Uterus (tissue), 3 donors: ENCODE measurements at regions not wholly inside any gene's neighbourhood (a gene's known extent, or its start where the extent isn't known, plus 50 kb on each side); places are given as distances from the start of the nearest gene placed in this dataset.

ENCODE experiments used
- DNase-seq, 2 donors: peaks; one replicate each; pipeline ENCODE4 v3.0.0-alpha.2; 2019 to 2020
- H3K27ac ChIP-seq, 2 donors: fragments of 200-600 bp; sonication (generic); 1 replicate in 1 of 2; 2 replicates in 1 of 2; pipeline ENCODE4 v1.5.1; 2016 to 2018
- H3K27me3 ChIP-seq, 2 donors: fragments of 200-600 bp; sonication (generic); one replicate each; pipeline ENCODE4 v1.5.1; 2018 to 2019; ENCODE audit warnings: control low read depth in 1 of 2
- H3K36me3 ChIP-seq, 2 donors: fragments of 200-600 bp; sonication (generic); one replicate each; pipeline ENCODE4 v1.5.1; 2019; ENCODE audit warnings: control low read depth in 1 of 2
- H3K4me1 ChIP-seq, 2 donors: fragments of 200-600 bp; sonication (generic); one replicate each; pipeline ENCODE4 v1.5.1; 2018 to 2019; ENCODE audit warnings: control low read depth in 1 of 2
- H3K4me3 ChIP-seq, 2 donors: fragments of 200-600 bp; sonication (generic); 1 replicate in 1 of 2; 2 replicates in 1 of 2; pipeline ENCODE4 v1.5.1; 2018 to 2019; ENCODE audit warnings: mild to moderate bottlenecking in 1 of 2
- H3K9me3 ChIP-seq, 2 donors: fragments of 200-600 bp; sonication (generic); one replicate each; pipeline ENCODE4 v1.5.1; 2019; ENCODE audit warnings: control low read depth in 1 of 2
- POLR2A ChIP-seq, 2 donors: fragments of 450-650 bp; IDR thresholded peaks; one replicate each; pipeline ENCODE4 v1.6.1; 2016; ENCODE audit warnings: antibody characterized with exemption in 2 of 2, mild to moderate bottlenecking in 1 of 2, moderate library complexity in 1 of 2
- intact Hi-C: fragments of 100-400 bp; cut with DNase I; formaldehyde crosslinking; loops from one replicate; pipeline ENCODE4 v1.15.1; 2023; ENCODE audit warnings: low total_unique reads
- TF ChIP-seq, protein P1 (sequence below), 4 experiments: fragments of 200-600 bp in 2 of 4; fragments of 450-650 bp in 2 of 4; sonication (generic) in 2 of 4; IDR thresholded peaks; one replicate each; pipeline ENCODE4 v1.5.1; 2016 to 2019; ENCODE audit warnings: antibody characterized with exemption in 4 of 4, mild to moderate bottlenecking in 2 of 4, moderate library complexity in 1 of 4
- donor health status: DM: yes; HTN: yes; CAD: no.

DNA sequence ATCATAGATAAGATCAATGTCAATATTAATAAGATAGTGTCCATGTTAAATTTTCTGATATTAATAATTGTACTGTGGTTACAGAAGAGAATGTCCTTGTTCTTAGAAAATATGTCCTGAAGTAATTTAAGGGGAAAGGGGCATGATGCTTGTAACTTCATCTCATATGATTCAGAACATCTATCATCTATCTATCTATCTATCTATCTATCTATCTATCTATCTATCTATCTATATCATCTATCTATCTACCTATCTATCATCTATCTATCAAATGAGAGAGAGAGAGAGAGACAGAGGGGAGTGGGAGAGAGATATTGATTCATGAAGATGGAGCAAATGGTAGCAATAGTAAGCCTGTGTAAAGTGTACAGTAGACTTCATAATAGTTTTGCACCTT is 124.8 kb upstream of the FAT1 start:
- intact Hi-C loops, result no loop called here

DNA sequence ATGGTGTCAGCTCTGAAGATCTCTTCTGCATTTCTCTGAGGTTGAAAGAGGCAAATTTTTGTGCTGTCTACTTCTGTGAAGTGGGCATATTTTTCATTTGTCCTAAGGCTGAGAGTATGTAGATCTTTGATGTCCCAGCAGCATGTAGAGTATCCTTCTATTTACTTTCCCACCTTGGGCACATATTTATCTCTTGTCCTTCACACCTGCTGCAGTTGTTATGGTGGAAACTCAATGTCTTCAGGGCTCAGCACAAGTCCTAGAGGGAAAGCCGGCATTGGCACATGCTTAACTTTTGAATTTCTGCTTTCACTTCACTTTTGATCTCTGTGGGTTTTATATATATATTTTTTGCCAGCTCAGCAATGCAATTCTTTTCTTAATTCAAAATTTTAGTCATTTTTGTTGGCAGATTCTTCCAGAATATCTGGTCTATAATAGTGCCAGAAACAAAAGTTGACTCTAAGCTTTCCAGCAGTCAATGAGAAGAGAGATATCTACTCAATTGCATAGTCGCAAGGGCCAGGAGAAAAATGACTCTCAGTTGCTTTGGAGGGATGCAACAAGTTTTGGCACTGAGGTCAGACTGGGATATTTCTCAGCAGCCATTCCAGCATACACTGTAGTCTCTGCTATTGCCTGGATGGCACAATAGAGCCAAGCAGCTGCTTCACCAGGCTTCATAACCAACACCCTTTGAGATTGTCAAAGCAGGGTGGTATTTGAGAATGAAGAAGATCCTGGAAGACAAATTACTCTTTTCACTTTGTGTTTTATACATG is 127.8 kb upstream of the FAT1 start:
- intact Hi-C loops, result no loop called here
- Histone ChIP-seq H3K27me3 (no peaks in the 10 kb centered on the region), H3K4me1 (no peaks in the 10 kb centered on the region), H3K27ac (no peak overlapping the region), H3K9me3 (peaks cover 0 to 5% of the 10 kb centered on the region in 2 donors), H3K36me3 (no peaks in the 10 kb centered on the region), H3K4me3 (no peak overlapping the region)
- TF ChIP-seq POLR2A (IDR thresholded peaks at IDR 0.05), result no peak
- TF ChIP-seq, protein P1, sequence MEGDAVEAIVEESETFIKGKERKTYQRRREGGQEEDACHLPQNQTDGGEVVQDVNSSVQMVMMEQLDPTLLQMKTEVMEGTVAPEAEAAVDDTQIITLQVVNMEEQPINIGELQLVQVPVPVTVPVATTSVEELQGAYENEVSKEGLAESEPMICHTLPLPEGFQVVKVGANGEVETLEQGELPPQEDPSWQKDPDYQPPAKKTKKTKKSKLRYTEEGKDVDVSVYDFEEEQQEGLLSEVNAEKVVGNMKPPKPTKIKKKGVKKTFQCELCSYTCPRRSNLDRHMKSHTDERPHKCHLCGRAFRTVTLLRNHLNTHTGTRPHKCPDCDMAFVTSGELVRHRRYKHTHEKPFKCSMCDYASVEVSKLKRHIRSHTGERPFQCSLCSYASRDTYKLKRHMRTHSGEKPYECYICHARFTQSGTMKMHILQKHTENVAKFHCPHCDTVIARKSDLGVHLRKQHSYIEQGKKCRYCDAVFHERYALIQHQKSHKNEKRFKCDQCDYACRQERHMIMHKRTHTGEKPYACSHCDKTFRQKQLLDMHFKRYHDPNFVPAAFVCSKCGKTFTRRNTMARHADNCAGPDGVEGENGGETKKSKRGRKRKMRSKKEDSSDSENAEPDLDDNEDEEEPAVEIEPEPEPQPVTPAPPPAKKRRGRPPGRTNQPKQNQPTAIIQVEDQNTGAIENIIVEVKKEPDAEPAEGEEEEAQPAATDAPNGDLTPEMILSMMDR (IDR thresholded peaks at IDR 0.05), result no peak
- DNase-seq, result no peak

More for the DNA sequence above, 124.8 kb upstream of the FAT1 start:
- H3K27me3 ChIP-seq, result no peaks in the 10 kb centered on the region
- H3K36me3 ChIP-seq, result no peaks in the 10 kb centered on the region
- peaks cover 4 to 6% of the 10 kb centered on the region in 2 donors for H3K4me1 ChIP-seq
- no peak overlapping the region for H3K27ac ChIP-seq
- H3K9me3 ChIP-seq, result peaks cover 0 to 5% of the 10 kb centered on the region in 2 donors
- TF ChIP-seq POLR2A (IDR thresholded peaks at IDR 0.05), result no peak
- TF ChIP-seq, protein P1 (IDR thresholded peaks at IDR 0.05), result no peak
- DNase-seq, result no peak
- no peak overlapping the region for H3K4me3 ChIP-seq

DNA sequence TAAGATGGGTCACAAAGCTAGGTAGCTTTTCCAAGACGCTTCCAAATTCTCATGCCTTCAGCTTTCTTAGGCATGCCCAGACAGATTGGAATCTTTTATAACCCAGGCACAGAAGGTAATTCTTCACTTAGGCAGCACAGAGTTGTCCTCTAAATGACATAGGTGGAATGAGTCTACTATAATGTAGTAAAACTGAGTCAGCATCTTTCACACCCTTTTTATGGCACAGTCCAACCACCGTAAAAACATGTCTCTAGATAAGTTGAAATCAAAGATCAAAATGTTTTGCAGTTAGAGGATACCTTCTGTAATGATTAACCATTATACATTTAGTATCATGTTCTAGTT is 128.4 kb upstream of the FAT1 start:
- Histone ChIP-seq H3K4me1 (no peaks in the 10 kb centered on the region), H3K36me3 (no peaks in the 10 kb centered on the region), H3K4me3 (no peak overlapping the region), H3K9me3 (peaks cover 0 to 5% of the 10 kb centered on the region in 2 donors), H3K27me3 (no peaks in the 10 kb centered on the region), H3K27ac (no peak overlapping the region)
- TF ChIP-seq POLR2A (IDR thresholded peaks at IDR 0.05), result no peak
- DNase-seq, result no peak
- intact Hi-C loops, result no loop called here

DNA sequence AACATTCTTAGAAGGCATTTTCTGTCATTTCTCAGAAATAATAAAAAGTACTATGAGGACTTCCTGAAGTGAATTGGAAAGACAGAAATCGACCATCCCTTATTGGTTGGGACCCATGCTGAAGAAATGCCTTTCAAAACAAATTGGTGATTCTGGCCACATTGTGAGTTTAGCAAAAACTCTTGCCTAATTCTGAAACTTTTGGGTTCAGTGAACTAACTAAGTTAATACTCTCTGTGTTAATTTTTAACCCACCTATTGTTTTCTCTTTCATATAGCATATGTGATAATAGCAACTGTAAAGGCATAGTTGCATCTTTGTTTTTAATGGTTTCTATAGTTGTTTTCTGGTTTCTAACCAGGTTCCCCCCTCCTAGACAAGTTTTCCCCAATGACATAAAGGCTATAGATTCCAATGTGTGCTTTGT is 129.3 kb upstream of the FAT1 start:
- Histone ChIP-seq H3K36me3 (no peaks in the 10 kb centered on the region), H3K9me3 (peaks cover 0 to 5% of the 10 kb centered on the region in 2 donors), H3K4me1 (no peaks in the 10 kb centered on the region), H3K27me3 (no peaks in the 10 kb centered on the region), H3K27ac (no peak overlapping the region), H3K4me3 (no peak overlapping the region)
- no peak for DNase-seq
- intact Hi-C loops, result no loop called here
- no peak for TF ChIP-seq POLR2A (IDR thresholded peaks at IDR 0.05)
- TF ChIP-seq, protein P1 (IDR thresholded peaks at IDR 0.05), result no peak

DNA sequence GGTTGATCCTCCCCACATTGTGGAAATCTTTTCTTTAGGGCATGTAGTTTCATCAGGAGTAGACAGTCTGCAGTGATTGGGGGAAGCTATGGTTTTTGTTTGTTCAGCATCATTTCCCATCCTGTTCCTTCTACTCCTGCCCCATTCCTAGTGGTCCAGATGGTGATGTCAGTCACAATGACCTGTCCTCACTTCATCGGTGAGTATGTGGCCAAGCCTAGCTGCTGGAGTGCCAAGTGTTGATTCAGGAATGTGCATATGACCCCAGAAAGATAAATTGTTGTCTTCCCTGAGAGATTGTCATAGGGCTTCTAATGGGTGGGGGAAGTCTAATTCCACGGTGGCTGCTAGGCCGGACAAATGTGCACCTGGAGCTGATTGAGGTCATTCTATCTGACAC is 130.6 kb upstream of the FAT1 start:
- intact Hi-C loops, result no loop called here
- no peak for DNase-seq
- Histone ChIP-seq H3K27me3 (no peaks in the 10 kb centered on the region), H3K4me1 (no peaks in the 10 kb centered on the region), H3K36me3 (no peaks in the 10 kb centered on the region), H3K27ac (no peak overlapping the region), H3K4me3 (no peak overlapping the region), H3K9me3 (peaks cover 0 to 5% of the 10 kb centered on the region in 2 donors)
- TF ChIP-seq POLR2A (IDR thresholded peaks at IDR 0.05), result no peak
- TF ChIP-seq, protein P1 (IDR thresholded peaks at IDR 0.05), result no peak
